Epithelial cell of proximal tubule (primary cell): ENCODE measurements at regions not wholly inside any gene's neighbourhood (a gene's known extent, or its start where the extent isn't known, plus 50 kb on each side); places are given as distances from the start of the nearest gene placed in this dataset.
"Not testable (repeated sequence)": the region's sequence is repeated elsewhere in the genome, so short reads cannot be mapped to it uniquely, and the experiment has no call there.

ENCODE experiments used
- DNase-seq: peaks from one replicate; pipeline ENCODE4 v3.0.0-alpha.2; 2011; ENCODE audit warnings: low read depth
- H3K4me3 ChIP-seq: 2 replicates; pipeline ENCODE4 v1.5.1; 2011; ENCODE audit warnings: low read depth, mild to moderate bottlenecking, low read length
- CTCF ChIP-seq: conservative IDR thresholded peaks from 2 replicates; pipeline ENCODE4 v1.5.1; 2012; ENCODE audit warnings: low read depth, mild to moderate bottlenecking, low read length

- DNase-seq = no peak
- no peak overlapping the region for H3K4me3 ChIP-seq
- TF ChIP-seq CTCF = no peak
Observed at GRCh38 chr4:82241534-82241933, 132.3 kb downstream of the HNRNPD start.

GRCh38 chr4:82240410-82240809, 133.4 kb downstream of the HNRNPD start:
- H3K4me3 ChIP-seq = no peak overlapping the region
- no peak for DNase-seq
- no peak for TF ChIP-seq CTCF

GRCh38 chr4:82237142-82237541, 136.6 kb downstream of the HNRNPD start:
- not testable (repeated sequence) for H3K4me3 ChIP-seq

GRCh38 chr4:82235346-82235745, 138.4 kb downstream of the HNRNPD start:
- TF ChIP-seq CTCF = no peak
- H3K4me3 ChIP-seq = no peak overlapping the region
- DNase-seq = no peak

More at GRCh38 chr4:82237142-82237541, 136.6 kb downstream of the HNRNPD start:
- DNase-seq = not testable (repeated sequence)

- no peak for DNase-seq
- no peak for TF ChIP-seq CTCF
- no peak overlapping the region for H3K4me3 ChIP-seq
Observed at GRCh38 chr4:82232891-82233290, 140.9 kb downstream of the HNRNPD start.

- DNase-seq = no peak
Observed at GRCh38 chr4:82231806-82232205, 142.0 kb downstream of the HNRNPD start.

GRCh38 chr4:82230306-82230705, 143.5 kb downstream of the HNRNPD start:
- TF ChIP-seq CTCF = no peak
- no peak for DNase-seq
- no peak overlapping the region for H3K4me3 ChIP-seq

More at GRCh38 chr4:82231806-82232205, 142.0 kb downstream of the HNRNPD start:
- no peak overlapping the region for H3K4me3 ChIP-seq
- TF ChIP-seq CTCF = no peak

- no peak for DNase-seq
- no peak overlapping the region for H3K4me3 ChIP-seq
- no peak for TF ChIP-seq CTCF
Observed at GRCh38 chr4:82225030-82225429, 148.8 kb downstream of the HNRNPD start.
